Colonic mucosa (tissue), 4 donors: ENCODE measurements at regions not wholly inside any gene's neighbourhood (a gene's known extent, or its start where the extent isn't known, plus 50 kb on each side); places are given as distances from the start of the nearest gene placed in this dataset.
A peak's percentile ranks its signal among the peaks of the same experiment; 100 is the strongest.

Experiments
- DNase-seq: peaks from one replicate; pipeline ENCODE4 v3.0.0-alpha.2; 2020
- H3K27ac ChIP-seq: fragments of 200-600 bp; one replicate; pipeline ENCODE4 v1.8.0; 2021
- H3K27me3 ChIP-seq: fragments of 200-600 bp; one replicate; pipeline ENCODE4 v1.8.0; 2021
- H3K36me3 ChIP-seq: fragments of 200-600 bp; one replicate; pipeline ENCODE4 v1.8.0; 2021
- H3K4me1 ChIP-seq: fragments of 200-600 bp; one replicate; pipeline ENCODE4 v1.8.0; 2021; ENCODE audit warnings: mild to moderate bottlenecking
- H3K4me3 ChIP-seq: fragments of 200-600 bp; one replicate; pipeline ENCODE4 v1.8.0; 2021
- H3K9ac ChIP-seq, 2 donors: one replicate each; pipeline ENCODE4 v1.7.0; 2013; ENCODE audit warnings: control low read depth in 2 of 2, low read depth in 2 of 2, low read length in 2 of 2
- H3K9me3 ChIP-seq: fragments of 200-600 bp; one replicate; pipeline ENCODE4 v1.8.0; 2021
- intact Hi-C: fragments of 100-400 bp; cut with DNase I; formaldehyde crosslinking; loops from one replicate; pipeline ENCODE4 v1.14.1; 2022
- TF ChIP-seq, protein P1 (sequence below): fragments of 200-600 bp; IDR thresholded peaks from one replicate; pipeline ENCODE4 v1.8.0; 2022; ENCODE audit warnings: antibody characterized with exemption, mild to moderate bottlenecking
- donor health status: healthy.
- donor health status: DM: no; HTN: no; CAD: no.
- donor health status: DM: no; HTN: no; CAD: no.

DNA sequence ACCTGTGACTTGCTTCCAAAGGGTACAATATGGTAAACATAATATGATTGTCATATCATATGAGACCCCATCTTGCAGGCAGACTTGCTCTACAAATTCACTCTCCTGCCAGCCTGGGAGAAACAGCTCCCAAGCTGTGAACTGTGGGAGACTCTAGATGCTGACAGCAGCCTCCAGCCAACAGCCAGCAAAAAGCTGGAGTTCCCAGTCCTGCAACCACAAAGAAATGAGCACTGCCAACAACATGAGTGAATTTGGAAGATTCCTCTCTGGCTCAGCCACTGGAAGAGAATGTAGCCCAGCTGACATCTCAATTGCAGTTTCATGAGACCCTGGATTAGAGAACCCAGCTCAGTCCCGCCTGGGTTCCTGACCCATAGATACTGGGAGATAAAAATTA lies 145.4 kb downstream of the QDPR start:
- TF ChIP-seq, protein P1, sequence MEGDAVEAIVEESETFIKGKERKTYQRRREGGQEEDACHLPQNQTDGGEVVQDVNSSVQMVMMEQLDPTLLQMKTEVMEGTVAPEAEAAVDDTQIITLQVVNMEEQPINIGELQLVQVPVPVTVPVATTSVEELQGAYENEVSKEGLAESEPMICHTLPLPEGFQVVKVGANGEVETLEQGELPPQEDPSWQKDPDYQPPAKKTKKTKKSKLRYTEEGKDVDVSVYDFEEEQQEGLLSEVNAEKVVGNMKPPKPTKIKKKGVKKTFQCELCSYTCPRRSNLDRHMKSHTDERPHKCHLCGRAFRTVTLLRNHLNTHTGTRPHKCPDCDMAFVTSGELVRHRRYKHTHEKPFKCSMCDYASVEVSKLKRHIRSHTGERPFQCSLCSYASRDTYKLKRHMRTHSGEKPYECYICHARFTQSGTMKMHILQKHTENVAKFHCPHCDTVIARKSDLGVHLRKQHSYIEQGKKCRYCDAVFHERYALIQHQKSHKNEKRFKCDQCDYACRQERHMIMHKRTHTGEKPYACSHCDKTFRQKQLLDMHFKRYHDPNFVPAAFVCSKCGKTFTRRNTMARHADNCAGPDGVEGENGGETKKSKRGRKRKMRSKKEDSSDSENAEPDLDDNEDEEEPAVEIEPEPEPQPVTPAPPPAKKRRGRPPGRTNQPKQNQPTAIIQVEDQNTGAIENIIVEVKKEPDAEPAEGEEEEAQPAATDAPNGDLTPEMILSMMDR, result no peak
- Histone ChIP-seq H3K27me3 (no peaks in the 10 kb centered on the region), H3K9ac (no peak overlapping the region), H3K27ac (no peak overlapping the region), H3K9me3 (no peaks in the 10 kb centered on the region), H3K36me3 (no peaks in the 10 kb centered on the region), H3K4me3 (no peak overlapping the region), H3K4me1 (no peaks in the 10 kb centered on the region)
- intact Hi-C loops, result no loop called here
- no peak for DNase-seq

DNA sequence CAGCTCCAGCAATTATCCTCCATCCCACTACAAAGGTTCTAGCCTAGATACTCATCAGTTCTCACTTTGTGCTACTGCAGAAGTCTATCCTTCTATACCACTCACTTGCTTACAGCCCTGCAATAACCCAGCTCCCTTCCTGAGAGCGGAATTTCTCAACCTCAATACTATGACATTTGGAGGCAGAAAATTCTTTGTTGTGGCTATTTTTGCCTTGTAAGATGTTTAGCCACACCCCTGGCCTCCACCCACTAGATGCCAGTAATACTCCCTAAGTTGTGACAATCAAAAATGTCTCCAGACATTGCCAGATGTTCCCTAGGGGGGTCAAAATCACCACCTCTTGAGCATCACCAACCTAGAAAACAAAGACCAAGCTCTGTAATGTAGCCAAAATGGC lies 149.5 kb downstream of the QDPR start:
- no peaks in the 10 kb centered on the region for H3K27me3 ChIP-seq
- H3K4me3 ChIP-seq, result no peak overlapping the region
- no peak overlapping the region for H3K27ac ChIP-seq
- no peaks in the 10 kb centered on the region for H3K9me3 ChIP-seq
- H3K9ac ChIP-seq, result no peak overlapping the region
- intact Hi-C loops, result no loop called here
- H3K36me3 ChIP-seq, result no peaks in the 10 kb centered on the region
- TF ChIP-seq, protein P1, result no peak
- H3K4me1 ChIP-seq, result no peaks in the 10 kb centered on the region
- no peak for DNase-seq

DNA sequence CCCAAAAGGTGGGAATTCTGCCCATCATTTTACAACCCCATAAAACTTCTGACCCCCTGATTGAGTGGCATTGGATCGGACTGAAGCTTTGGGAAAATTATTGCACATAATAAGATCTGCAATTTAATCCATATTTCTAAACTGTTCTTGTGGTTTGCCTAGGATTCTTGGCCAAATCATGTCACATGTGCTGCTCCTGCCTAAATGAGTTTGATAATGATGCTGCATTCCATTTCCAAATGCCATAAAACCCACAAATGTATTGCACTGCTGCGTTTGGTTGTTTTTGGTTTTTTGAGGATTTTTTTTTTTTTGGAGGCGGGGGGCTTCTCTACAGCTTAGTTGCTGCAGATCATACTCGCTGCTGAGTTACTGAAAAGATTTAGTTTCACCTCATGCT lies 153.6 kb downstream of the QDPR start:
- DNase-seq, result no peak
- H3K9me3 ChIP-seq, result no peaks in the 10 kb centered on the region
- no peak overlapping the region for H3K4me3 ChIP-seq
- H3K36me3 ChIP-seq, result no peaks in the 10 kb centered on the region
- intact Hi-C loops, result no loop called here
- H3K4me1 ChIP-seq, result no peaks in the 10 kb centered on the region
- TF ChIP-seq, protein P1, result no peak
- no peaks in the 10 kb centered on the region for H3K27me3 ChIP-seq
- no peak overlapping the region for H3K9ac ChIP-seq
- no peak overlapping the region for H3K27ac ChIP-seq

DNA sequence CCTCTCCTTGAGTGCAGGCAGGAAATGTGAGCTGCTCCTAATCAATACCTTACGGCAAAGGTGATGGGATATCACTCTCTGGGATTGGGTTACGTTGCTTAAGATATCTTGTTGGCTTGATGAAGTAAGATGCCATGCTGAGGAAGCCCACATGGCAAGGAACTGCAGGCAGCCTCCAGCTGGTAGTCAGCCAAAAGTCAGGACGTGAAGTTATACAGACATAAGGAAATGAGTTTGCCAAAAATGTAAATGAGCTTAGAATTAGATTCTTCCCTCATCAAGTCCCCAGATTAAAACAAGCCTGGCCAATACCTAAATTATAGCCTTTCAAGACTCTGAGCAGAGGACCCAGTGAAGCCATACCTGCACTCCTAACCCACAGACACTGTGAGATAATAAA lies 155.0 kb downstream of the QDPR start:
- TF ChIP-seq, protein P1, result no peak
- intact Hi-C loops, result no loop called here
- H3K27ac ChIP-seq, result no peak overlapping the region

DNA sequence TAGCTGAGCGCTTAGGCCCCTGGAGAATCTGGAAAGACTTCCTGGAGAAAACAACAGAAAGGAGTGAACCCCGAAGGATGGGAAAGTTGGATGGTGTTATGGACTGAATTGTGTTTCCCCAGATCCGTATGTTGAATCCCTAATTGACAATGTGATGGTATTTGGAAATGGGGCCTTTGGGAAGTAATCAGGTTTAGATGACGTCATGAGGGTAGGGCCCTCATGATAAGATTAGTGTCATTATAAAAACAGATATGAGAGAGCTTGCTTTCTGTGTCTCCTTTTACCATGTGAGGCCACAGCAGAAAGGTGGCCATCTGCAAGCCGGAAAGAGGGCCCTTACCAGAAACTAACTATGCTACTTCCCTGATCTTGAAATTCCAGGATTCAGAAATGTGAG lies 159.5 kb downstream of the QDPR start:
- no peak overlapping the region for H3K27ac ChIP-seq
- no peak for DNase-seq
- no peaks in the 10 kb centered on the region for H3K36me3 ChIP-seq
- no peaks in the 10 kb centered on the region for H3K27me3 ChIP-seq
- TF ChIP-seq, protein P1, result no peak
- no peak overlapping the region for H3K4me3 ChIP-seq
- H3K4me1 ChIP-seq, result no peaks in the 10 kb centered on the region
- H3K9me3 ChIP-seq, result no peaks in the 10 kb centered on the region
- intact Hi-C loops, result no loop called here
- no peak overlapping the region for H3K9ac ChIP-seq

More for the DNA sequence above, 155.0 kb downstream of the QDPR start:
- Histone ChIP-seq H3K4me3 (no peak overlapping the region), H3K9ac (no peak overlapping the region), H3K9me3 (no peaks in the 10 kb centered on the region), H3K4me1 (no peaks in the 10 kb centered on the region), H3K36me3 (no peaks in the 10 kb centered on the region), H3K27me3 (no peaks in the 10 kb centered on the region)
- no peak for DNase-seq

DNA sequence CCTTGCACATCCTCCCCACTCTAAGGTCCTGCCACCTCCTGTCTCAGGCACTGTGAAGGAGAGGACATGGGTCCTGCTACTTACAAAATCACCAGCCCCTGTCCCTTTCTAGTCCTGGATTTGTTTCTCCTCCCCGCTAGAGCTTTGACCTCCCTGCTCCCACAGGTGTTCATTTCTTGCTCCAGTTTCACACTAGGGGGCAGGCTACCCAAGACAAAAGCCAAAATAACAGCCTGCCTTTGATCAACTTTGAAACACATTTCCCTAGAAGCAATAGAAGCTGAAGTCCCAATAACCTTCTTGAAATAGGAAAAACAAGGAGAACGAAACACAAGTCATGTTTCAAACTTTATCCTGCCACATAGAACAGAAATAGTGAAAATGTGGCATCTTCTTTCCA lies 164.4 kb downstream of the QDPR start:
- intact Hi-C loops, result loop anchor here (5.0 kb wide), 1 partner anchor 100 kb away; no protein-coding TSS in a partner anchor
- Histone ChIP-seq H3K9me3 (no peaks in the 10 kb centered on the region), H3K4me3 (no peak overlapping the region), H3K27me3 (no peaks in the 10 kb centered on the region), H3K27ac (no peak overlapping the region), H3K4me1 (no peaks in the 10 kb centered on the region), H3K9ac (no peak overlapping the region), H3K36me3 (no peaks in the 10 kb centered on the region)
- TF ChIP-seq, protein P1, result peak; percentile 16
- peak; percentile 23 for DNase-seq
